Body of pancreas (tissue), 4 donors: ENCODE measurements at regions not wholly inside any gene's neighbourhood (a gene's known extent, or its start where the extent isn't known, plus 50 kb on each side); places are given as distances from the start of the nearest gene placed in this dataset.

Experiments used
- ATAC-seq: fragments of 150-250 bp; one replicate; pipeline ENCODE4 v1.9.1; 2016
- DNase-seq, 4 donors: peaks; one replicate each; pipeline ENCODE4 v3.0.0-alpha.2; 2019
- H3K27ac ChIP-seq, 4 donors: fragments of 200-600 bp; sonication (generic); 1 replicate in 3 of 4; 2 replicates in 1 of 4; pipeline versions ENCODE4 v1.5.1 to v1.6.1; 2016 to 2019; ENCODE audit warnings: mild to moderate bottlenecking in 1 of 4, mixed read lengths in 1 of 4, moderate library complexity in 1 of 4
- H3K27me3 ChIP-seq, 2 donors: fragments of 200-600 bp; sonication (generic); one replicate each; pipeline ENCODE4 v1.6.0; 2016; ENCODE audit warnings: mild to moderate bottlenecking in 1 of 2
- H3K36me3 ChIP-seq, 2 donors: fragments of 200-600 bp; sonication (generic); replicated peaks in 1 of 2; 2 replicates each; pipeline ENCODE4 v1.5.1; 2016; ENCODE audit warnings: low read depth in 2 of 2; ENCODE audit not compliant: insufficient read depth in 1 of 2
- H3K4me1 ChIP-seq: fragments of 200-600 bp; sonication (generic); one replicate; pipeline ENCODE4 v1.6.0; 2016
- H3K4me3 ChIP-seq, 2 donors: fragments of 200-600 bp; sonication (generic); 1 replicate in 1 of 2; 2 replicates in 1 of 2; pipeline ENCODE4 v1.5.1; 2016 to 2019
- H3K9me3 ChIP-seq, 3 donors: fragments of 200-600 bp; sonication (generic); 1 replicate in 2 of 3; 2 replicates in 1 of 3; pipeline ENCODE4 v1.5.1; 2016
- CTCF ChIP-seq, 7 experiments: fragments of 450-650 bp in 4 of 7; fragments of 200-600 bp in 3 of 7; sonication (generic) in 3 of 7; IDR thresholded peaks; one replicate each; pipeline ENCODE4 v1.5.1; 2016 to 2019; ENCODE audit warnings: antibody characterized with exemption in 7 of 7
- POLR2A ChIP-seq, 3 donors: fragments of 450-650 bp; IDR thresholded peaks; one replicate each; pipeline ENCODE4 v1.6.1; 2016; ENCODE audit warnings: antibody characterized with exemption in 3 of 3, mild to moderate bottlenecking in 2 of 3
- whole genome bisulfite sequencing, 2 donors: methylation state at CpG; one replicate each; pipeline ENCODE4 v1.1.5; 2017; 5-methylcytosine and 5-hydroxymethylcytosine counted together
- intact Hi-C: fragments of 100-400 bp; cut with DNase I; formaldehyde crosslinking; loops from one replicate; pipeline ENCODE4 v1.15.1; 2023

- Histone ChIP-seq H3K4me3 (no peak overlapping the region), H3K27me3 (no peaks in the 10 kb centered on the region), H3K9me3 (no peaks in the 10 kb centered on the region), H3K36me3 (no peaks in the 10 kb centered on the region), H3K27ac (no peak overlapping the region), H3K4me1 (no peaks in the 10 kb centered on the region)
- no peak for ATAC-seq
- WGBS, 2 donors, result 50 to 88% methylated on average over 1 of the region's 1 CpG
- TF ChIP-seq CTCF (IDR thresholded peaks at IDR 0.05), result no peak
- intact Hi-C loops, result no loop called here
- no peak for DNase-seq
Observed at GRCh38 chr12:13340149-13340548, 143.6 kb downstream of the EMP1 start.

GRCh38 chr12:13339538-13339937, 143.0 kb downstream of the EMP1 start:
- ATAC-seq, result no peak
- H3K27ac ChIP-seq, result no peak overlapping the region
- no peak overlapping the region for H3K4me3 ChIP-seq
- no peaks in the 10 kb centered on the region for H3K27me3 ChIP-seq
- DNase-seq, result no peak
- no peaks in the 10 kb centered on the region for H3K9me3 ChIP-seq
- no peaks in the 10 kb centered on the region for H3K36me3 ChIP-seq
- intact Hi-C loops, result no loop called here
- WGBS, 2 donors, result 67 to 80% methylated on average over 1 of the region's 1 CpG
- TF ChIP-seq POLR2A (IDR thresholded peaks at IDR 0.05), result no peak
- TF ChIP-seq CTCF (IDR thresholded peaks at IDR 0.05), result no peak
- H3K4me1 ChIP-seq, result no peaks in the 10 kb centered on the region

GRCh38 chr12:13339091-13339490, 142.6 kb downstream of the EMP1 start:
- ATAC-seq (no peak), DNase-seq (no peak)
- H3K4me1 ChIP-seq, result no peaks in the 10 kb centered on the region
- H3K4me3 ChIP-seq, result no peak overlapping the region
- no peak overlapping the region for H3K27ac ChIP-seq
- TF ChIP-seq CTCF (IDR thresholded peaks at IDR 0.05) (no peak), POLR2A (IDR thresholded peaks at IDR 0.05) (no peak)
- no peaks in the 10 kb centered on the region for H3K9me3 ChIP-seq
- H3K36me3 ChIP-seq, result no peaks in the 10 kb centered on the region
- intact Hi-C loops, result no loop called here
- 70 to 75% methylated on average over 4 of the region's 4 CpGs for WGBS, 2 donors
- no peaks in the 10 kb centered on the region for H3K27me3 ChIP-seq

GRCh38 chr12:13337791-13338190, 141.3 kb downstream of the EMP1 start:
- Histone ChIP-seq H3K4me3 (no peak overlapping the region), H3K27ac (no peak overlapping the region), H3K4me1 (no peaks in the 10 kb centered on the region), H3K9me3 (no peaks in the 10 kb centered on the region), H3K27me3 (no peaks in the 10 kb centered on the region), H3K36me3 (no peaks in the 10 kb centered on the region)
- intact Hi-C loops, result no loop called here
- no peak for ATAC-seq
- WGBS, 2 donors, result 67 to 71% methylated on average over 6 of the region's 6 CpGs
- no peak for DNase-seq
- TF ChIP-seq CTCF (IDR thresholded peaks at IDR 0.05) (no peak), POLR2A (IDR thresholded peaks at IDR 0.05) (no peak)

GRCh38 chr12:13336216-13336615, 139.7 kb downstream of the EMP1 start:
- ATAC-seq (no peak), DNase-seq (no peak)
- no peak overlapping the region for H3K4me3 ChIP-seq
- no peaks in the 10 kb centered on the region for H3K9me3 ChIP-seq
- intact Hi-C loops, result no loop called here
- no peaks in the 10 kb centered on the region for H3K4me1 ChIP-seq
- H3K36me3 ChIP-seq, result no peaks in the 10 kb centered on the region
- WGBS, 2 donors, result 59 to 79% methylated on average over 4 of the region's 4 CpGs
- no peaks in the 10 kb centered on the region for H3K27me3 ChIP-seq
- TF ChIP-seq CTCF (IDR thresholded peaks at IDR 0.05) (no peak), POLR2A (IDR thresholded peaks at IDR 0.05) (no peak)
- H3K27ac ChIP-seq, result no peak overlapping the region
